Erythroblast (primary cell): ENCODE measurements at regions not wholly inside any gene's neighbourhood (a gene's known extent, or its start where the extent isn't known, plus 50 kb on each side); places are given as distances from the start of the nearest gene placed in this dataset.

ENCODE experiments used
- DNase-seq, 2 experiments: peaks; one replicate each; lab custom pipeline; 2025; lab: John Stamatoyannopoulos, UW
- GATA1 ChIP-seq: IDR thresholded peaks from 2 replicates; pipeline ENCODE4 v1.6.1; 2011; ENCODE audit warnings: low read depth, mild to moderate bottlenecking, control low read depth, low read length, moderate library complexity
- POLR2A ChIP-seq: IDR thresholded peaks from 2 replicates; pipeline ENCODE4 v1.6.1; 2011; ENCODE audit warnings: mild to moderate bottlenecking, low read length

DNA sequence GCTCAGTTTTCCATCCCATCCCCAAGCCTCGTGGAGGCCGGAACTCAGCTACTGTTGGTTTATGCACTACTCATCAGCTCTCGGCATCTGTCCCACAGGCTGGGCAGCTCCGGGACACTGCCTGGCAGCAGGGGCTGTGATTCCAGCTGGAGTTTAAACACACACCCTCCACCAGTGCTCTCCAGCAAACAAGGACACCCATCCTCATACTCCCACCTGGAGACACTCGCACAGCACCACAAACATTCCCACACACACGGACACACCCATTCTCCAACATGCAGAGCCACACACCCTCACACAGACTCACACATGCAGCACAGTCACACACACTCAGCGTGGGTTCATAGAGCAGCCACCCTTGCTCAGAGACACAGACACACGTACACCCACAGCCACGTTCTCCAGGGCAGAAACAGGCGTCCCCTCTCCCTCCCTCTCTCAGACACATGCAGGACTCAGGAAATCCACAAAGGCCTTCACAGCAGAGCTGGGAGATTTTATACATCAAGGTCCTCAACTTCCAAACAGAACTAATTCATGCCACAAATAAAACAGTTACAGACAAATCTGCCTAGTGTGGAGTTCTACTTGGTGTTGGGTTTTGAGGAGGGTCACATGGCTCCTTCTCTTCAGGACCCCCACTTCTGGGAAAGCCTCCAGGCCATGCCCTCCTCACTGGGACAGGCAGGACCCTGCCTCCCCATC lies 785.4 kb downstream of the UQCRFS1 start:
- no peak for DNase-seq
- TF ChIP-seq POLR2A, result no peak
- no peak for TF ChIP-seq GATA1

GRCh38 chr19:28426730-28427225 lies 786.2 kb downstream of the UQCRFS1 start:
- TF ChIP-seq GATA1 (no peak), POLR2A (no peak)
- DNase-seq, result no peak

DNA sequence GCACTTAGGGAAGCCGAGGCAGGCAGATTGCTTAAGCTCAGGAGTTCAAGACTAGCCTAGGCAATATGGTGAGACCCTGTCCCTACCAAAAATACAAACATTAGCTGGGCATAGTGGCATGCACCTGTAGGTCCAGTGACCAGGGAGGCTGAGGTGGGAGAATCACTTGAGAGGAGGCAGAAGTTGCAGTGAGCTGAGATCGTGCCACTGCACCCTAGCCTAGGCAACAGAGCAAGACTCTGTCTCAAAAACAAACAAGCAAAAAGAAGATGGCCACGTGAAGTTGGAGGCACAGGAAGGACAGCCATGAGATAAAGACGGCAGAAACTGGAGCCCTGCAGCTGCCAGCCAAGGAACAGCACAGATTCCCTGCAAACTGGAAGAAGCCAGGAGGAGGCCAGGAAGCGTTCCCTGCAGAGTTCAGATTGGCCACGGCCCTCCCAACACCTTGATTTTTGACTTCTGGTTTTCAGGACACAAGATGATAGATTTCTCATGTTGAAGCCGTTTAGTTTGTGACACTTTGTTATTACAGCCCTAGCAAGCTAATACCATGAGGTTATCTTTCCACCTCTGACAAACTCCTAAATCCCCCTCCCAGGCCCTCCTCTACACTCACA lies 786.7 kb downstream of the UQCRFS1 start:
- TF ChIP-seq GATA1, result no peak
- no peak for TF ChIP-seq POLR2A
- no peak for DNase-seq

DNA sequence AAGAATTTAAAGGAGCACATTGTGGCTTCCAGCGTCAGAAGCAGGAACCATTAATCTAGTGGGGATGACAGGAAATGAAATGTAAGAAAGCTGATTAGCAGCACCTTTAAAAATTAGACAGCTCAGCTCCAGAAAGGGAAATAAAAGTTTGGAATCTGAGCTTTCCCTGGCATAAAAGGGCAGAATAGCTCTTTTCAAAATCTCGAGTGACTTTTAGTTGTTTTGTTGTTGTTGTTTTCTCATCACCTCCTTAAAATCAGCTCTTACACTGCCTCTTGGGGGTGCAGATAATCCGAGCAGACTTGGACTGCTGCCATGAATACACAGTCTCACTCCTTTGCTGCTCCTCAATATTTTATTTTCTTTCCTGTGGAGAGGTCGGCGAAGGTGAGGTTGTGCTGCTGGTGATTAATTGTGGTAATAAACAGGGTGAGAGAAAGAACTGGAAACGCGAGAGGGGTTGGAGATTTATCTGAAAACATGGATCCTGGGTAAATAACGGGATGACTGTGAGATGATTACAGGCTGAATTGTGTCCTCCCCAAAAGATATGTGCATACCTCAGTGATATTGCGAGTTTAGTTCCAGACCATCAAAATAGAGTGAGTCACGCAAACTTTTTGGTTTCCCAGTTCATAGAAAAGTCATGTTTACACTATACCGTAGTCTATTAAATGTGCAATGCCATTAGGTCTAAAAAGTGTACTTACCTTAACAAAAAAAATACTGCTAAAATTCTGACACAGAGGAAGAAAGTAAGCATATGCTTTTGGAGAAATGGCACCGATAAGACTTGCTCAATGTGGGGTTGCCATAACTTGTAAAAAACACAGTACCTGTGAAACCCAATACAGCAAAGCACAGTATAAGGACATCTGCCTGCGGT lies 787.7 kb downstream of the UQCRFS1 start:
- no peak for DNase-seq
- TF ChIP-seq POLR2A (no peak), GATA1 (no peak)

DNA sequence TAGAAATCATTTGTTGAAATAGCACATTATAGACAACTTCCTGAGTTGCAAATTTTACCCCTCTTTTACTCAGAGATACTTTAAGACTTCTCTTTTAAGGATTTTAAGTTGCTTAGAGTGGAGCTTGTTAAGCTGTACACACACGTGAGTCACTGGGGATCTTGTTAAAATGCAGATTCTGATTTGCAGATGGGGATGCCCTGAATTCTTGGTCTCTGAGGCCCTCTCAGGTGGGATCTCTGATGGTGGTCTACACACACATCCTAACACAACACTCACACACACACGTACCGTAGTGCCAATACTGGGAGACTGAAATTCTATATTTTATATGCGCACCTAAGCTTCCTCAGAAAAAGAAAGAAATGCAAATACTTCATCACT lies 788.3 kb downstream of the UQCRFS1 start:
- TF ChIP-seq GATA1, result no peak
- TF ChIP-seq POLR2A, result no peak
- no peak for DNase-seq

DNA sequence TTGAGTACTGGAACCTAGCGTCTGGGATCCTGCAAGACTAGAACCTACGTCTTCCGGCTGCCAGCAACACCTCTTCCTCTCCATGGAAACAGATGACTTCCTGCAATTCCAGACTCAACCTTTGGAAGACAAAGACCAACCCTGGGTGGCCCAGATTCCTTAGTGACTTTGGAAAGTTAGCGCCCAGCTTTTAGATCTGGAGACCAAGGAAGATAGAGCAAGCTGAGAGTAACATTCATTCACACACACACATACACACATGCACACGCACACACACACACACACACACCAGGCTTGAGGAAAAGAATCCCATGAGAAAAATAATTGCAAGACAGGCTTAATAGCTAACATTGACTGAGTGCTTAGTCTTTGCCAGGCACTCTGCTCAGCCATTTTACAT lies 788.9 kb downstream of the UQCRFS1 start:
- no peak for DNase-seq
- no peak for TF ChIP-seq GATA1

DNA sequence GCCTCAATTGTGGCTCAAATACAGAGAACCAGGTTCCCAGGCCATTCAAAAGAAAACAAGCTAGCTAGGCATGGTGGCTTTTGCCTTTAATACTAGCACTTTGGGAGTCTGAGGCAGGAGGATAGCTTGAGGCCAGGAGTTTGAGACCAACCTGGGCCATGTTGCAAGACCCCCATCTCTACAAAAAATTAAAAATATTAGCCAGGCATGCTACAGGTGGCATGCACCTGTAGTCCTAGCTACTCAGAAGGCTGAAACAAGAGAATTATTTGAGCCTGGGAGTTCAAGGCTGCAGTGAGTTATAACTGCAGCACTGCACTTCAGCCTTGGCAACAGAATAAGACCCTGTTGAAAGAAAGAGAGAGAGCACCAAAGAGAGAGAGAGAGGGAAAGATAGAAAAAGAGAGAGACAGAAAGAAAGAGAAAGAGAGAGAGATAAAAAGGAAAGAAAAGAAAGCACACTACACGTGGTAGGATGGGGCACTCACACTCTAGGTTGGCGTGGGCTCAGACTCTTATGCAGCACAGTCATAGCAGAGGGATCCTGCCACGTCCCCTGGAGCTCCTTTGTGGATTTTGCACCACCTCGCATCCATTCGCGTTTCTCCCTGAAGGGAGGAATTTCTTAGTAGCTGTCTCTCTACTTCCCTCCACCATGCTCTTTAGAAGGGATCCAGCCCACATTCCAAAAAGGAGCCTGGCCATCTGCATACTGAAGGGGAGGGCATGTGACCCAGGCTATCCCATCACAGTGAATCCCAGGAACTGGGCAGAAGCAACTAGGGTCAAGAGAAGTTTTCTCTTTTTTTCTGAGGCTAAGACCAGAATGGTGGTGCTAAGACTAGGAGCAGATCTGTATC lies 789.9 kb downstream of the UQCRFS1 start:
- no peak for TF ChIP-seq POLR2A
- no peak for TF ChIP-seq GATA1
- no peak for DNase-seq

- TF ChIP-seq POLR2A, result no peak
- no peak for TF ChIP-seq GATA1
- no peak for DNase-seq
Observed at GRCh38 chr19:28422046-28422445, 790.9 kb downstream of the UQCRFS1 start.

DNA sequence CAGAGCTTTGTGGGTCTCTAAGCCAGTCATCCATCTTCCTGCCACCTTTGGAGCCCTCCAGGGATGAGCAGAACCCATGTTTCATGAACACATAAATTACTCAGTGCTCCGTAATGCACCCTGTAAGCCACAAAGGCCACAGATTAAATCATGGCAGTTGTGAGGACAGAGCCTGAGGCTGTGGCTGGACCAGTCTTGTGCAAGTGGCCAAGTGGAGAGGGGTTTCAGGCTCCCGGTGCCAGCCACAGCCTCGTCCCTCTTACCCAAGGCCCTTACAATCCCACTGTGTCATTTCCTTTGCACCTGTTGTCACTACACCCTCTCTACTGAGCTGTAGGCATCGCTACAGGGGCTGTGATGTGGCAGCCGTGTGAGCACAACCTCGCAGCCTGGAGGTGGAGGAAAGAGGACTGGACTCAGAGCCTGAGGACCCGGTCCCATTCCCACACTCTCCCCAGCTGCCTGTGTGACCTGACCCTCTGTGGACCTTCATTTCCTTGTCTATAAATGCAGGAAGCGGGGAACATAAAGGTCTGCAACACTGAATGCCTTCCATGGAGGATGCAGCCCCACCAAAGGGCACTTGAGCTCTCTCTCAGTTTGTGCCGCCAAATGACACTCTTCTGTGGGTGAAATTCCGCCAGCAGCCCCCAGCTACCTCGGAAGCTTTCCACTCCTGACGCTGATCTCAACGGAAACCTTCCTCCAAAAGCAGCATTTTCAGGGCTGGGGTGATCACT lies 792.0 kb downstream of the UQCRFS1 start:
- TF ChIP-seq GATA1 (no peak), POLR2A (no peak)
- no peak for DNase-seq

DNA sequence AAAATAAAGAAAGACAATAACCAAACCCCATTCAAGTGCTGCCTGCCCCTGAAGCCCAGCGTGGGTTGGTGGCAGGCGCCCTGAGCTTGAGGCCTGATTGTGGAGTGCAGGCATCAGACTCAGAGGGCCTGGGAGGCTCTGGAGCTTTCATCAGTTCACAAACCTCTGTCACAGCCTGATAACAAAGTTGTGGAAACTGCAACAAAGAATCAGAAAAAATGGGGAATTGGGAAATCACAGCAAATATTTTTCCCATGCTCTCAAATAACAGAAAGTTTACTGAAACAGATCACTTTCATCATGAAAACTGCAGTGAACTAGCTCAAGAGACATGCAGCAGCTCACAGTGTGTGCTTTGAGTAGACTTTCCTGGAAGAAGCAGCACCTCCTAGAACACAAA lies 793.6 kb downstream of the UQCRFS1 start:
- TF ChIP-seq GATA1 (no peak), POLR2A (no peak)
- DNase-seq, result no peak

DNA sequence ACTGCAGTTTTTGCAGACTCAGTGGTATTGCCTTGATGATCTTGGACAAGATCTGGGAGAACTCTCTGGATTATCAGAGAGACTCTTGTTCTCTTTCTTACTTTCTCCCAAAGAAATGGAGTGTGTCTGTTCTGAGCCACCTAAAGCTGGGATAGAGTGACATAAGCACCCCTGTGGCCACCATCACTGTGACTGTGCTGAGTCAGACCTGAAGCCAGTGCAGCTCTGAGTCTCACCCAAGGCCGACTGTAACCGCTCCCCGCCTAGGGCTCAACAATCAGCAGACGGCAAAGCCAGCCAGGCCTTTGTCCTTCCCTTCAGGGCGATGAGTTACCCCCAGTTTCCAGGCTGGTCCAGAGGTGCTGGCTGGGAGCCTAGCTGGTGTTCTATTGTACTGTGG lies 795.6 kb downstream of the UQCRFS1 start:
- no peak for DNase-seq
- TF ChIP-seq POLR2A, result no peak
- TF ChIP-seq GATA1, result no peak

DNA sequence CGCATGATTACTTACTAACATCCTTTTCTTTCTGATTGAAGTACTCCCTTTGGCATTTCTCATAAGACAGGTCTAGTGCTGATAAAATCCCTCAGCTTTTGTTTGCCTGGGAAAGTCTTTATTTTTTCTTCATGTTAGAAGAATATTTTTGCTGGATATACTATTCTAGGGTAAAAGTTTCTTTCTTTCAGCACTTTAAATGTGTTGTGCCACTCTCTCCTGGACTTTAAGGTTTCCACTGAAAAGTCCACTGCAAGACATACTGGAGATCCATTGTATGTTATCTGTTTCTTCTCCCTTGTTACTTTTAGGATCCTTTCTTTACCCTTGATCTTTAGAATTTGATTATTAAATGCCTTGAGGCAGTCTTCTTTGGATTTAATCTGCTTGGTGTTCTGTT lies 796.7 kb downstream of the UQCRFS1 start:
- TF ChIP-seq POLR2A (no peak), GATA1 (no peak)
- no peak for DNase-seq

GRCh38 chr19:28414748-28415147 lies 798.2 kb downstream of the UQCRFS1 start:
- TF ChIP-seq GATA1 (no peak), POLR2A (no peak)
- no peak for DNase-seq
